Hematopoietic multipotent progenitor cell treated with erythropoietin and hydrocortisone succinate and interleukin-3 and kit ligand, for 8 days (in vitro differentiated cells): ENCODE measurements at regions not wholly inside any gene's neighbourhood (a gene's known extent, or its start where the extent isn't known, plus 50 kb on each side); places are given as distances from the start of the nearest gene placed in this dataset.
"Not testable (repeated sequence)": the region's sequence is repeated elsewhere in the genome, so short reads cannot be mapped to it uniquely, and the experiment has no call there.

Experiments used
- DNase-seq: peaks from one replicate; pipeline ENCODE4 v3.0.0-alpha.2; 2015

- peak; percentile 16 for DNase-seq
Observed at GRCh38 chr5:124902097-124902821, 155.8 kb upstream of the ZNF608 start.

GRCh38 chr5:124905256-124906130, 159.1 kb upstream of the ZNF608 start:
- no peak for DNase-seq

GRCh38 chr5:124906339-124907097, 160.1 kb upstream of the ZNF608 start:
- no peak for DNase-seq

DNA sequence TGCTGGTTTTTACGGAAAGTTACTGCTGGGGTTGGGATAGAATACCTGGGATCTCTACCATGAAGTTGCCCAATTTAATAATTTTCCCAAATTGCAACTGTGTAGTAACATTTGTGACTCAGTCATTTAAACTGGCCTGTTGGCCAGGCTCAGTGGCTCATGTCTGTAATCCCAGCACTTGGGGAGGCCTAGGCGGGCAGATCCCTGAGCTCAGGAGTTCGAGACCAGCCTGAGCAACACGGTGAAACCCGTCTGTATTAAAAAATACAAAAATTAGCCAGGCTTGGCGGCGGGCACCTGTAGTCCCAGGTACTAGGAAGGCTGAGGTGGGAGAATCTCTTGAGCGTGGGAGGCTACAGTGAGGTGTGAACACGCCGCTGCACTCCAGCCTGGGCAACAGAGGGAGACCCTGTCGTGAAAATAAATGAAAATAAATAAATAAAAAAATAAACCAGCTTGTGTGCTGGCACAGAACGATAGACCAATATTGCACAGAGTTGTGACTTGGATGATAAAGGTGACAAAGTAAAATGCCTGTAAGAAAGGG, 160.7 kb upstream of the ZNF608 start:
- DNase-seq = no peak

DNA sequence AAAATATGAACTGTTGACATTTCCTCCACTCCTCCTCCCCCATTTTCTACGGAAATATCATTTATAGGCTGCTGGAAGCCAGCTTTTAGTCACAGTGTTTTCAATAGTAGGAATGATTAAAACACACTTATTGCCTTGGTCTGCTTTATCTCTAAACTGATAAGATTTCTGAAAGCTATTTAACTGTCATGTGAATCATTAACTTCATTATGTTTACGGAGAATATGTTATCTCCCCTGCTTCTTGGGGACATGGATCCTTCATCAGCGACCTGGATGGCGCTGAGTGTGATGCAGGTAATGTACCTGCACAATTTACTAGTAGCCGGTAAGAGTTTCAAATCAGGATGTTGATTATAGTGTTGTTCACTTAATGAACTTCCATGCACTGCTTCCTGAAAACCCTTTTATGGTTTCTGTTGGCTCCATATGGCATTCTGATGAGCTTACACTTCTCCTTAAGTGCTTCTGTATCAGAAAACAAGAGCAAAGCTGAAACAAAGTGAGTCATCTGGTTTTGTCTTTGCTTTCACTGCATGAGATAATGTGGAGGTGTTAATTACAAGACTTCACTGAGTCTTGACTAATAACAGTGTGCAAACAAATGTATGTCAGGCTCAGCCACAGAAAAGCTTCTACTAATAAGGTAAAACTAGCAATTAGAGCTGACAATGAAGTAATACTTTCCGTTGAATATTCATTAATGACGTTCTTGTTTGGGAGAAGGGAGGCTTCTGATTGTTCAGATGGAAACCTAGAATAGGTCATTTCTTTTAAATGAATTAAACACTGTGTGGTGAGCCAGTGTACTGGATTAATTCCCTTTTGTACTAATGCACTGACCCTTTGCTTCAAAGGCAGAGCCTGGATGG, 162.4 kb upstream of the ZNF608 start:
- DNase-seq = no peak

DNA sequence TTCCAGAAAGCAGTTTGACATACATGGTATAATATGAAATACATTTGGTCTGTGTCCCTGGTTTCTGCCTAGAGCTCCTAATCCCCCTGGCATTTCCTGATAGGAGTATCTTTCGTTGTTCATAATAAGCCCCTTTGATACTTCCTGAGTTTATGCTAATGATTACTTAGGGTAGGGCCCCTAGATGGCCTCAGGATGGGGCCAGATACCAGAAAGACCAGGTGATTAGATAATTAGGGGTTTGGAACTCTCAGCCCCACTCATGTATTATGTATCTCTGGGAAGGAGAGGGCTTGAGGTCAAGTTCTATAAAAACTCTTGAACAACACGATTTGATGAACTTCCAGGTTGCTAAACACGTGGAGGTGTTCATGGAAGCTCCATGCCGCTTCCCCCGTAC, 163.3 kb upstream of the ZNF608 start:
- no peak for DNase-seq

DNA sequence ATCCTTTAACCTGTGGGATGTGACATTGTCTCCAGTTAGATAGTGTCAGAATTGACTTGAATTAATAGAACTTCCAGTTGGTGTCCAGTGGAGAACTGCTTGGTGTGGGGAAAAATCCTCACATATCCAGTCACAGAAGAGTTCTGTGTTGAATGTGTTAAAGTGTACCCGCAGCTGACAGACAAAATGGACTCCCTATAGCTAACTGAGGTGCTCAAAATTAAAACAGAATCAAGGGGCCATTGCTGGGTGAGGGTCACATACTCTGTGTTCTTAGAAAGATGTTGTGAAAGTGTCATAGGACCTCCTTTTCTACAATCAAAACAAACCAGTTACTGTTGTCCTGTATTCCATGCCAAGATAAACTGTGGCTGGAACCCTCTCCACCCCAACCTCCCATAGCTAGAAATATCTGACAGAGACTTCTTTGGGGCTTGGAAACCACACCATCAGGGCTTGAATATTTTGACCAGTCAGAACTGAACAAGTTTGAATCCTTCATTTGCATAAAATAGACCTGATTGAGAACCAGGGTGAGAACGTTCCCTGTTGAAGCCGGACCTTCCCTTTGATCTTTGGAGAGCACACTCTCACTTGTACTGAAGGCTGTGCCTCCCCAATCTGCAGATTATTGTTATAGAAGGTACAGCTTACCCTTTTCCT, 164.0 kb upstream of the ZNF608 start:
- DNase-seq = no peak

- no peak for DNase-seq
Observed at GRCh38 chr5:124912638-124913328, 166.3 kb upstream of the ZNF608 start.

GRCh38 chr5:124913329-124913653, 166.9 kb upstream of the ZNF608 start:
- no peak for DNase-seq

DNA sequence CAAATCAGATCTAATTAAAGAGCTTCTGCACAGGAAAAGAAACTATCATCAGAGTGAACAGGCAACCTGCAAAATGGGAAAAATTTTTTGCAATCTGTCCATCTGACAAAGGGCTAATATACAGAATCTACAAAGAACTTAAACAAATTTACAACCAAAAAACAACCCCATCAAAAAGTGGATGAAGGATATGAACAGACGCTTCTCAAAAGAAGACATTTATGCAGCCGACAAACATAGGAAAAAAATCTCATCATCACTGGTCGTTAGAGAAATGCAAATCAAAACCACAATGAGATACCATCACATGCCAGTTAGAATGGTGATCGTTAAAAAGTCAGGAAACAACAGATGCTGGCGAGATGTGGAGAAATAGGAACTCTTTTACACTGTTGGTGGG, 169.9 kb upstream of the ZNF608 start:
- not testable (repeated sequence) for DNase-seq

GRCh38 chr5:124918618-124919017, 172.2 kb upstream of the ZNF608 start:
- no peak for DNase-seq

- DNase-seq = no peak
Observed at GRCh38 chr5:124919076-124919475, 172.6 kb upstream of the ZNF608 start.

GRCh38 chr5:124919747-124920525, 173.5 kb upstream of the ZNF608 start:
- no peak for DNase-seq

DNA sequence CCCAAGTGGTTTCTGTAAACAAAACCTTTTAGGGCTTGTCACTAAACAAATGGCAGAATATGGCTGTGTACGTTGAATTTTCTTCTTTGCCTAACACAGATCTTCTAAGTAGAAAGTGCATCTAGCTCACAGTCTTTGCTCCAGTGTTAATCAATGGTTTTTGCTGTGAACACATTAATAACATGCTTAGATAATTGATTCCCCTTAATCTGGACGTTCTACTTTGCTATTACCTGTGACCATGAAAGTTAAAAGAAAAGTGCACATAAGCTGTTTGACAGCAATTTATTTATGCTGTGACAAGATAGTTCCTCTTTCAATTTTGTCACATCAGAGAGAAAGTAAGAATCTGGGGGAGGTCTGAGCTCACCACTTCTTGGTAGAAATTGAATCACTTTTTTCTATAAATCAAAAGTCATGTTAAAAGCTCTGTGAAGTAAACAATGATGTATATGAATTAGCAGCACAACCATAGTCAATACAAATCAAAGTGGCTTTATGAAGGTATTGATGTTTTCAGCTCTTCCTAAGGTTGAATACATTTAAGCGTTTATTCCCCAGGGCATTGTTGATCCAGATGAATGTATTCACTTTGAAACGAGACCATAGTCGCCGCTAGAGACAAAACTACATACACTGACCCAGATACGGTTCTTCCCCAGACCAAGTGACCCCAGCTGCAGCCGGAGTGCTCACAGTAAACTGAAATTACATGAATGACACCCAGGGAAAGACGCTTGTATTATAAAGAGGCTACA, 174.6 kb upstream of the ZNF608 start:
- no peak for DNase-seq

DNA sequence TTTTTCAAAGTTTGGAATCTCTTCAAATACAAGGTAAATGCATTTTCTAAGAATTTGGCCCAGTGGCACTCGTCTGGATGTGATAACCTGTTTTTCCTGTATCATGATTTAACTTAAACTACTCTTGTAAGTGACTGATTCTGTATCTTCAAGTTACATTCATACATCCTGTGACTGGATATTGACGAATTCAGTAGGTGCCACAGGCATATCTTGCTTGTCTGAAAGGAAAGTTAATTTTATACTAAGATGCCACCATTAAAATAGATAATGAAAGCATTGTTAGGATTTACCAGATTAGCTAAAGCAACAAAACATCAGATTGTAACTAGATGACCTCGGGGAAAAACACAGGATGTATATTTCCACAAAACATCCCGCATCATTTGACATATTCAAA, 175.3 kb upstream of the ZNF608 start:
- DNase-seq = no peak

- DNase-seq = no peak
Observed at GRCh38 chr5:124922255-124922975, 176.0 kb upstream of the ZNF608 start.

GRCh38 chr5:124923131-124923530, 176.7 kb upstream of the ZNF608 start:
- no peak for DNase-seq

DNA sequence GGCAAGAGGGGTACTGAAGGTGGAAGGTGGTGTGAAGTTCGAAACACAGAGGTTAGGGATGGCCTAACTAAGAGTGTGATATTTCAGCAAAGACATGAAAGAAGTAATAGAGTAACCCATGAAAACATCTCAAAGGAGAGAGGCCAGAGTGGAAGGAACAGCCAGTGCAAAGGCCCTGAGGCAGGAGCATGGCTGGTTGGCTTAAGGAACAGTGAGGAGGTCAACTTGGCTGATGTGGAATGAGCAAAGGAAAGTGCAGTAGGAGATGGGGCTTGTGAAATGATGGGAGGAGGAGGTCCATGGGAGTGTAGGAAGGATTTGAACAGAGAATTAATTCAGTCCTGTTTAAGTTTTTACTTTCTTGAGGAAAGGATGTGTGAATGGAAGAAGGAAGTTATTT, 178.3 kb upstream of the ZNF608 start:
- DNase-seq = no peak

DNA sequence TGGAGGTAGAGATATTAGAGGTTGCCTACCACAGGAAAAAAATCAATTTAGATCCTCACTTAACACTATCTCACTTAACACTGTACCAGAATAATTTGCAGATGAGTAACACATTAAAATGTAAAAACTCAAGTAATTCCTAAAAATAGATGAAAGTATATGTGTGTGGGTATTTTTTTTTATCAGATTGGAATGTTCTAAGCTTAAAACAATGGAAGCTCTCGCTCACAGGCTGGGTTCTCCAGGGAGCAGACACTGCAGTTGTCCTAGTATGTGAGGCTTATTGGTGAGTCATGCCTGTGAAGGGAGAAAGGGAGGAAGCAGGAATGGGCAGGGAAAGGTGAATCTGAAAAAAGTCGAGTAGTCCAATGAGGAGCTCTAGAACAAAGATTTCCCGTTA, 181.3 kb upstream of the ZNF608 start:
- DNase-seq = no peak
